GM19238 (cell line): ENCODE measurements at regions not wholly inside any gene's neighbourhood (a gene's known extent, or its start where the extent isn't known, plus 50 kb on each side); places are given as distances from the start of the nearest gene placed in this dataset.
"Not testable (repeated sequence)": the region's sequence is repeated elsewhere in the genome, so short reads cannot be mapped to it uniquely, and the experiment has no call there.

Experiments used
- DNase-seq: peaks from one replicate; pipeline ENCODE4 v3.0.0; 2011; ENCODE audit warnings: low spot score; ENCODE audit not compliant: insufficient read length

DNA sequence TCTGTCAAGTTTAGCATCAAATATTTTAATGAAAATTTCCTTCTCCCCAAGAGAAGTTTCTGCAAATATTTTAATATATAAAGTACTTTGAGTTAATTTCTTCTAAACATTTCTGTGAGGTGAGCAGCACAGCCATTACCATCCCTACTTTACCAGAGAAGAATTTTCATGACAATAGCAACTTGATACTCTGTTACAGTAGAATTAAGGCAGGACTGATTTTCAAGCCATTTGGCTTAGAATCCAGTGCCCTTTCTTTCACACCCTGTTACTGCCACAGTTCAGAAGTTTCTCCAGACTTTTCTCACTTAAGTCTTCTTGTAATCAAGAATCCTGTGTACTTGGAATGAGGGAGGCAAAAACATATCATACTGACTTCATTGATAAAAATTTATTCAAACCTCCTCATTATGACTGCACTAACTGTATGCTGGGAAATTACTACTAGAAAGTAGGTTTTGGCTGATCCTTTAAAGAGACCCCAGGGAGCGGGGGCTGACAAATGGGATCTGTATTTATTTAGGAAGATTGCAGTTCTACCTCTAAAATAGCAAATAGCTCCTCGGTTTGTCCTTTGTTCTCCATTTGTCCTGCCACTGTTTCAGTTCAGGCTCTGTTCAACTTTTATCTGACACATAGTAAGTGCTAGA lies 557.0 kb upstream of the SGO1 start:
- DNase-seq = no peak

DNA sequence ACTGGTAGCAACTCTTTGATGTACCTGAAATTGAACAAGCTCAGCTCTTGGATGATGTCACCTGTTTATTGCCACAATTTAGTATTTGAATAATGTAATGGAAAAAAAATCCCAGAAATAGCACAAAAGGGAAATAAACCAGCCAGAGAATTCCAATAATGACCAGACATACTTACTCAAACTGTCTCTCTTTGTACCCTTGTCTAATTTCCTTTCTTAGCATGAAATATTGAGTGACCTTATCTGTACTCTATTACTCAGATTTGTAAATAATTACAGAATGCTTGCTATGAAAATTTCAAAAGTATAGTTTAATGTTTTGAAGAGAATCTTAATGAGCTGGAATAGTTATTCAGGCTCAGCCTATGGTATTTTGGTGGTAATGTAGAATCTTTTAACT lies 555.4 kb upstream of the SGO1 start:
- no peak for DNase-seq

DNA sequence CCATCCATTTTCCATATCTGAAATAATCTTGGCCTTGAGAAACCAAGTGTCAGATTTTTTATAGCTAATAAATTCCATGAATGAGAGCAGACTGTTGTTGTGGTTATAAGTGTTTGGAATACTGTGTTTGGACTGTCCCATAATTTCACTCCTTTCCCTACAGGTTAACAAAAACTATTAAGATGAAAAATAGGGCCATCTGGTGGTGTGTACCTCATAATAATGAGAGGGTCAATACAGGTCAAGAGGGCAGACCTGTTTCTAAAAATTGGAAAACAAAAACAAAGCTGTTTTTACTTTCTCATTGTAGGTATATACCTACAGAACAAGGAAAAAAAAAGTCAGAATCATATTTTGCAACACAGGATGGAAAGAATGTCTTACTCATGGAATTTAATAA lies 553.8 kb upstream of the SGO1 start:
- DNase-seq = no peak

DNA sequence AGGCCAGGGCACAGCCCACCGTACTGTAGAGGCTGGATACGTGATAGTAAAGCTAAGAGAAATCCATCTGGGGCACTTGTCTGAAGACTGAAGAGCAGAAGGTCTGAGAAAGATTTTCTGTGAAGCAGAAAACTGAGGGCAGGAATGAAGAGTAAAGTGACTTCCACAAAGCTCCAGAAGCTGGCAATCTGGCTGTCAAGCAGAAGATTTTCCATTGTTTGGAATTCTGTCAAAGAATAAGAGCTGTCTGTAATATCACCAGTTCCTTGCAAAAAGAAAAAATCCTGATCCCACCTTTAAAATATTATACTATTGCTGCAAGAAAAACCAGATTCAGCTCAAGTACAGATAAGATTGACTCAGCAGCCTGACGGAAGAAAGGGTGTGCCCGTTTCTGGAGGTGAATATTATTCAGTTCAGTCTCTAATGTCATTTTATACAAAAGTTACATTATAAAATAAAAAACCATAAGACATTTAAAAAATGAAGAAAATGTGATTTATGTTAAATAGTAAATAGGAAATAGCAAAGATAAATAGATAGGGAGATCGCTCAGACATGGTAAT lies 550.4 kb upstream of the SGO1 start:
- no peak for DNase-seq

DNA sequence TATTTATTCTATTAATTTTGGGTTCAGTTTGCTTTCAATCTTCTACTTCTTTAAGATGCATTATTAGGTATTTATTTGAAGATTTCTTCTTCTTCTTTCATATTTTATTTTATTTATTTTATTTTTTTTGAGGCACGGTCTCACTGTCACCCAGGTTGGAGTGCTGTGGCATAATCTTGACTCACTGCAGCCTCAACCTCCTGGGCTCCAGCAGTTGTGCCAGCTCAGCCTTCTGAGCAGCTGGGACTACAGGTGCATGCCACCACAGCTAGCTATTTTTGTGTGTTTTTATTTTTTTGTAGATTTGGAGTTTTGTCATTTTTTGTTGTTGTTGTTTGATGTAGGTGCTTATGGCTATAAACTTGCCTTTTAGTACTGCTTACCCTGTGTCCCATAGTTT lies 543.2 kb upstream of the SGO1 start:
- DNase-seq = no peak

DNA sequence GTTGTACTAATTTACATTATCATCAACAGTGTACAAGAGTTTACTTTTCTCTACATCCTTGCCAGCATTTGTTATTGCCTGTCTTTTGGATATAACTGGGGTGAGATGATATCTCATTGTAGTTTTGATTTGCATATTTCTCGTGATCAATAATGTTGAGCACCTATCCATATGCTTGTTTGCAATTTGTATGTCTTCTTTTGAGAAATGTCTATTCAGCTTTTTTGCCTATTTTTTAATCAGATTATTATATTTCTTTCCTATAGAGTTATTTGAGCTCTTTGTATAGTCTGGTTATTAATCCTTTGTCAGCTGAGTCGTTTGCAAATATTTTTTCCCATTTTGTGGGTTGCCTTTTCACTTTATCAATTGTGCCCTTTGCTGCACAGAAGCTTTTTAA lies 540.8 kb upstream of the SGO1 start:
- DNase-seq = no peak

DNA sequence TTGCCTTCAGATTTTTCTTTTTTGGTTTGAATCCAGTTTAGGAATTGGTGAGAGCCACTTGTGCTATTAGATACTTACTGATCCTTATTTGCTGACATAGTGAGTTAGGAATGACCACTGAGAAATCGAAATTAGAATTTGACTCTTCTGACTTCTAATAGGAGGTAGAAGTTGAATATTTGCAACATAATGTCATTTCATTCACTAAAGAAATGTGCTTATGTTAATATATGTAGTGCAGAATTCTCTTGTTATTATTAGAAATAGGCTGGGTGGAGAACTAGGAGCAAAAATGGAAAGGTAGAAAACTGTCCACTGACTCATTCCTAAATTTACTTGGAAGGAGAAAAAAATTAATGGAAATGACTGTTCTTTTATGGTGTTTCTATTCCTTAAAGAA lies 538.2 kb upstream of the SGO1 start:
- no peak for DNase-seq

DNA sequence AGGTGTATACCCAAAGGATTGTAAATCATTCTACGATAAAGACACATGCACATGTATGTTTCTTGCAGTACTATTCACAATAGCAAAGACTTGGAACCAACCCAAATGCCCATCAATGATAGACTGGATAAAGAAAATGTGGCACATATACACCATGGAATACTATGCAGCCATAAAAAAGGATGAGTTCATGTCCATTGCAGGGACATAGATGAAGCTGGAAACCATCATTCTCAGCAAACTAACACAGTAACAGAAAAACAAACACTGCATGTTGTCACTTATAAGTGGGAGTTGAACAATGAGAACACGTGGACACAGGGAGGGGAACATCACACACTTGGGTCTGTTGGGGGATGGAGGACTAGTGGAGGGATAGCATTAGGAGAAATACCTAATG lies 530.4 kb upstream of the SGO1 start:
- not testable (repeated sequence) for DNase-seq

DNA sequence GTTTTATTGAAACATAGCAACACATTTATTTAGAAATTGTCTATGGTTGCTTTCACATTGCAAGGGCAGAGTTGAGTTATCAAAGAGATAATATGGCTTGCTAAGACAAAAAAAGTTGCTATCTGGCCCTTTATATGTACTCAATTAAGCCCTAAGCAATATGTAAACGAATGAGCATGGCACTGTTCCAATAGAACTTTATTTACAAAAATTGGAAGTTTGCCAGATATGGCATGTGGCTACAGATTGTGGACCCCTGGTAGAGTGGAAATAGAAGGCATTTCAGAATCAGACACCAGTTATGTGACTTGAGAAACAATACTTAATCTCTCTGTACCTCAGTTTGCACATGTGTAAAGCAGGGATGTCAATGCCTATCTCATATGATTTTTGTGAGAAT lies 515.6 kb upstream of the SGO1 start:
- no peak for DNase-seq

DNA sequence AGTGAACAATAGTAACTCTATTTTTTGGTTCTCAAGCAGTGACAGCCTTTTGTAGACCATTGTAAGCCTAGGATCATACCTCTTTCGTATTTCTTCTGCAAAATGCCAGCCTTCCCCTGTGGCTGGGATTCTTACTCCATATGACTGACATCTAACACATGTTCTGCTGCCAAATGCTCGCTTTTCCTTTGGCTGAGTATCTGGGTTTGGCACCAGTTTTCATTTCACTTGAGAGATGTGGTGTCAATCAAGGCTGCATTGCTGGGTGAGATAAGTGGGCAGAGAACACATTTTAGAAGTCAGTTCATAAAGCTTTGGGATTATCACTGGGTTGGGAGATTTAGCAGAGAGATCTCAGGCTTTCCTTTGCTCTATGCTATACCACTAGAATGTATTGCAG lies 514.7 kb upstream of the SGO1 start:
- no peak for DNase-seq

DNA sequence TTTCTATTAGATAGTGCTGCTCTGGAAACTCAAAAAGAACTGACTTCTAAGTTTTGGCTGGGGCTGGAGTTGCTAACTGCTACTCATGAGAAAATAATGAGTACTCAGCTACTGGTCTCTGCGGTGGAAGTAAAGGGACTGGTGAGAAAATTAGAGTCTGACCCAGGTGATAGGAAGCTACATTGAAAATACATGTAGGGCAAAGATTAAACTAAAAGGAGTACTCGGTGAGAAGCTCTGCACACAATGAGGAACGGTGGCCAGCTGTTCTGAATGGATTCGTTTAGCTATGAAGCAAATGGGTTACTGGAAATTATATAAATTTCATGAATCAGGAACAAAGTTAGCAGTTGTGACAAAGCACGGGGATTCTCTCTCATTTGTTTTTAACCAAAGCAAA lies 512.9 kb upstream of the SGO1 start:
- DNase-seq = no peak

DNA sequence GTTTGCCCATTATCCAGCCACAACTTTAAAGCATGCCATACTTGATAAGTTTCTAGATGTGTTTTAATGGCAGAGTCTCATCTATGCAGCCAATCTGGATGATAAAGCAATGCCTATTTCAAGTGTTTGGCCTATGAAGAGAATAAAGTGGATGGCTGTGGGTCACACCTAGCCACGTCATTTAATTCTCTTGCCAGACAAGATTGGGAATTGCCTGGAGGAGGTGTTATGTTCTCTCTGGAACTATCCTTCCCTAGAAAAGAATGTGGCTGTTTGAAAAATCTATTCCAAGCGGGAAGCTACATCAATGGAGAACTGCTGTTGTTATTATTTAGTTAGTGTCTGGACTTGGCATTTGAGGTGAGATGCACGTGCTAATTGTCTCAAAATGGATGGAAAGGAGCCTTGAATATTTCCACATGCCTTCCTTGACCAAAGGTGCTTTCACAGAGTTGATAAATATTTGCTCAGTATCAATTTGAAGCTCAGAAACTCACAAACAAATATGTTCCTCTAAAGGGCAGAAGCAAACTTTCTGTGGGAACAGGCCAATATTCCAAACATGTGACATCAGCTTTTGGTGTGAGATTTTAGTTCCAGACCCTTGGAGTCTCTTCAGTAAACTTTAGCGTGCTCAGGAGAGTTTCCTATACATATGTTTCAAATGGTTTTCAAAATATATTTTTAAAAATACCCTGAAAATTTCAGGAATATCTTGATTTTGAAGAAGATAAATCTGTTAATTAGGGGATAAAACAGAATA lies 510.6 kb upstream of the SGO1 start:
- no peak for DNase-seq

DNA sequence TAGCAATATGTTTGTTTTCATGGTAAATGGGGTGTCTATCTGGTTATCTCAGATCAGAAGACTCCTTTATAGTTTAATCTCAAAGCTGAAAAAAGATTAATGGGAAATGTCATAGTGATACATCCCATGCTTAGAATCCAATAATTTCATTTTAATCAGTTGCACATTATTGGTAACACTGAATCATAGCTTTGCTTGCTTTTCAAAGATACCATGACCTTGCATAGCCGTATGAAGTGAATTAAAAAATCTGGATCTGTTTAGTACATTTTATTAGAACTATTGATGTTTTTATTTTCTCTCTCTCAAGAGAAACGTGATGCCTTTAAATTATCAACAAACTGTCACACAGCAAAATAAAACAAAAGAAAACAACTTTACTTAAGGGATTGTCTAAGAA lies 506.7 kb upstream of the SGO1 start:
- DNase-seq = no peak

DNA sequence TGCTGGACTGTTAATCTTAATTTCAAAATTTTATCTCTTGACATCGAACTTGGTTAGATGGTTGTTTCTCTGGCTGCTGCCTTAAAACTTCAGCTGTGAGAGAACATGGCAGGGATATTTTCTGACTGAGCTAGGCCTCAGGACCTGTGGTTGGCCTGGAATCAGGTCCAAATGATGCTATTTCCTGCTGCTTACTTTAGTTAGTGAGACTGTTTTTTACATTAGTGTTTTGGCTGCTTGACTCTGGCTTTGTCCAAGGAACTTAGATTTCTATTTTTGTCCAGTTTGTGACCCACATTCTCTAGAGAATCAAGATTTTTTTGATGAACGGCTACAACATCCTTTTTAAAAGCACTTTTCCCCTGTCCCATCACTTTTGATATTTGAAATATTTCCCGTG lies 497.9 kb upstream of the SGO1 start:
- DNase-seq = no peak

DNA sequence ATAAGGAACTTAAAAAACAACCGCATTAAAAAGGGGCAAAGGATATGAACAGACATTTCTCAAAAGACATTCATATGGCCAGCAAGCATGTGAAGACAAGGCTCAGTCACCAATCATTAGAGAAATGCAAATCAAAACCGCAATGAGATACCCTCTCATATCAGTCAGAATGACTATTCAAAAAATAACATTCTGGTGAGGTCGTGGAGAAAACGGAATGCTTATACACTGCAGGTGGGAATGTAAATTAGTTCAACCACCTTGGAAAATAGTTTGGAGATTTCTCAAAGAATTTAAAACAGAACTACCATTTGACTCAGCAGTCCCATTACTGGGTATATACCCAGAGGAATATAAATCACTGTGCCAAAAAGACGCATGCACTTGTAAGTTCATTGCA lies 496.6 kb upstream of the SGO1 start:
- DNase-seq = no peak

DNA sequence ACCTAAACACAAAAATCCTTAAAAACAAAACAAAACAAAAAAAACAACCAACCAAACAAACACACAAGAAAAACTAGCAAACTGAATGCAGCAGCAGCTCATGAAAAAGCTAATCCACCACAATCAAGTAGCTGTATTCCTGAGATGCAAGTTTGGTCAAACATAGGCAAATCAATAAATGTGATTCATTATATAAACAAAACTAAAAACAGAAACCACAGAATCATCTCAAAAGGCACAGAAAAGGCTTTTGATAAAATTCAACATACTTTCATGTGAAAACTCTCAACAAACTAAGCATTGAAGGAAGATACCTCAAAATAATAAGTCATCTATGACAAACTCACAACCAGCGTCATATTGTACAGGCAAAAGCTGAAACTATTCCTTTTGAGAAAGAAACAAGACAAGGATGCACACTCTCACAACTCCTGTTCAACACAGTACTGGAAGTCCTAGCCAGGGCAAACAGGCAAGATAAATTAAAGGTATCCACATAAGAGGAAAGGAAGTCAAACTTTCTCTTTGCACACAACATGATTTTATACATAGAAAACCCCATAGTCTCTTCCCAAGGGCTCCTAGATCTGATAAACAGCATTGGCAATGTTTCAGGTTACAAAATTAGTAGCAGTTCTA lies 495.1 kb upstream of the SGO1 start:
- DNase-seq = no peak

DNA sequence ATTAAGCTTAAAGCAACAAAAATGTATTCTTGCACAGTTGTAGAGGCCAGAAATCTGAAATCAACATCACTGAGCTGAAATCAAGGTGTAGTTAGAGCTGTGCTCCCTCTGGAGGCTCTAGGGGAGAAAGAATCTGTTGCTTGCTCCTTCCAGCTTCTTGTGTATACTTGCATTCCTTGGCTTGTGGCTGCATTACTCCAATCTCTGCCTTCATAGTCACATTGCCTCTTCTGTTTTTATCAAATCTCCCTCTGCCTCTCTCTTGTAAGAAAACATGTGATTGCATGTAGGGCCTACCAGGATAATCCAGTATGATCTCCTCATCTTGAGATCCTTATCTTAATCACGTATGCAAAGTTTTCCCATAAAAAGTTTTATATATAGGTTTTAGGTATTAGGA lies 487.9 kb upstream of the SGO1 start:
- no peak for DNase-seq

DNA sequence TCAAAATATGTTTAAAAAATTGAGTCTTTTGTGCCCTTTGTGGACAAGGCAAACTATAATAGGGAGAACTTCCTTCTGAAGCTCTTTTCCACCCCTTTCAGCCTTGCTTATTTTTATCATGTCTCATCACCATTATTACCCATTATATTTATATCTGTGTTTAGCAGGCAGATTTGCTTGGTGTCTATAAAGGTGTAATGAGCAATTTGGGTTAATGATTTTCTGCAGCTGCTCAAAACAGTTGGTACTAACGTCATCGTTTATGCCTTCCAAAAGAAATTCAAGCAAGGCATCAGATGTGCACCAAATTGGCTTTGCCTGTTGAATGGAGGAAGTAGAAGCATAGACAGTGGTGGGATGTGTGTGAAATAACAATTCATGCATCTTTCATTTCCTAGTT lies 483.7 kb upstream of the SGO1 start:
- DNase-seq = no peak

DNA sequence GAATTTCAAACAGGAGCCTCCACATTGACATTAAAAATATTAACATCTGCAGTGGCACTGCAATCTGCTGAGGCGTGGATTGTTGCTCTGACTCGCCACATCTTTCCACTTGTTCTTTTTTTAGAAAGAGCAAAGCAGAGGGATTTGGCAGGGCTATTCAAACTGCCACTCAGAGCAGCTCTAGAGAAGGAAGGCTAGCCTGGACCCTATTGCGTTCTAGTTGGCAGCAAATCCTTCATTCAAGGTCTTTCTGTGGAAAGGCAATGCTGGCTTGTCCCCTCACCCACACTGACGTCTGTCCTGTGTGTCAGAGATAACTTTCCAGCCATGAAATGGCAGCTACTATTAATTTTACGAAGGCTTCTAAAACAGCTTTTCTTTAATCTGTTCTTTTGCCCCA lies 483.2 kb upstream of the SGO1 start:
- DNase-seq = no peak

DNA sequence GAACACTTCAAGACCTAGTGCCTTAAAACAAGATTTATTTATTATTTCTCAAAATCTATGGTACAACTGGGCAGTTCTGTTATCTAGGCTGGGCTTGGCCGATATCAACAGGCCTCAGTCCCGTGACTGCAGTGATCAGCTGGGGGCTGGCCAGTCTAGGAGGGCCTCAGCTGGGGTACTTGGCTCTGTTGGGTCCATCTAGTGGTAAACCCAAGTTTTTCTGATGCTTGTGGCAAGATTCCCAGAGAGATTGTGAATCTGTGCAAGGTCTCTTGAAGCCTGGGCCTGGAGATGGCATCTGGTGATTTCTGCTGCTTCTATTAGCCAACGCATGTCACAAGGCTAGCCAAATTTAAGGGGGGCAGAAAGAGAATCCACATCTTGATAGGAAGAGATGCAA lies 482.4 kb upstream of the SGO1 start:
- DNase-seq = no peak

DNA sequence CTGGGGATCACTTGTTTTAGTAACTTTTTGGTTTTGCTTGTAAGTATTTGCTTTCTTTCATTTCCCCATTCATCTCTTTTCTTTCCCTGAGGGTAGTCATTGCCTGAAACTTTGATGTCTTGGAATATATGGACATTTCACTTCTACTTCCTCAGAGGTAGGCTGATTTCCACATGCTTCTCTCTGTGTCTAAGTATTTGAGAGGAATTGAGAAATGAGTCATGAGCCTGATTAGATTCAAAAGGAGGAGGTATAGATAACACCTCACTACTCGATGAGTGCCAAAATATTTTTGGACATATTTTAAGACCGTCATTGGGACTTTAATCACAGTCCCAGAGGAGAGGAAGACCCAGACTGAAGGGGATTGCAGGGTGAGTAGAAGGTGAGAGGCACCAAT lies 480.1 kb upstream of the SGO1 start:
- no peak for DNase-seq

DNA sequence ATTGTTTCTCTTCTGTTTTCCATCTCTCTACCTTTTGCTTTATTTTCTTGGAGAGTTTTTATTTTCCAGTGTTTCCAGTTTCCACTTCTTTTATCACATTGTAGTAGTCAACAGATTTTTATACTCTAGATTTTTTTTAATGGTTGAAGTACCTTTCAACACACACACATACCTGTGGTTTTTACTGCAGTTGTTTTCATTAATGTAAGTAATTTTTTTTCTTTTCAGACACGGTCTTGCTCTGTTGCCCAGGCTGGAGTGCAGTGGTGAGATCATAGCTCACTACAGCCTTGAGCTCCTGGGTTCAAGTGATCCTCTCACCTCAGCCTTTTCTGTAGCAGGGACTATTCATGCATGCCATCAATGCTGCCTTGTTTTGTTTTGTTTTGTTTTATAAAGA lies 472.5 kb upstream of the SGO1 start:
- no peak for DNase-seq

DNA sequence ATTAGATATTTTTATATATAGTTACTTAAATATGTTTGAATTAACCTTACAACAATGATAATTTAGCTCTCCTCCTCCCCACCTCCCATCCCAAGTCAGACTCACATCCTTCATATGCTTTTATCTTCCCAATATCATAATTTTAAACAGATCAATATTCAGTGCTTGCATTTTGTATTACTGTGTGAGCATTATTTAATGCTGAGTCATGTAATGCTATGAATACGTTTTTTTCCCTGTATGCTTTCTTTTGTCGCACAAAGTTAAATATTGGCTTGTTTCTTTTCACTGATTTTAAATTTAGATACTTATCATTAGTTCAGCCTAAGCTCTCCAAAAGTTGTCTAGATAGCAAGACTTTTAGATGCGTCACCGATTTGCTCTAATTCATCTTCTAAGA lies 471.6 kb upstream of the SGO1 start:
- DNase-seq = no peak
